ENCODE measurements at regions not wholly inside any gene's neighbourhood (a gene's known extent, or its start where the extent isn't known, plus 50 kb on each side); places are given as distances from the start of the nearest gene placed in this dataset.

GRCh38 chr14:86013641-86014040 lies 483.7 kb downstream of the FLRT2 start (continued):
- no peak for TF ChIP-seq HMGXB4 (CRISPR knock-in tag; IDR thresholded peaks at IDR 0.05; ENCODE audit: borderline replicate concordance in 1 of 2, low read depth in 1 of 2)
- no peak for TF ChIP-seq ZNF773 (CRISPR knock-in tag; IDR thresholded peaks at IDR 0.05; ENCODE audit: borderline replicate concordance)
- no peak for TF ChIP-seq ARID4A (CRISPR knock-in tag; IDR thresholded peaks at IDR 0.05; ENCODE audit: borderline replicate concordance)
- TF ChIP-seq XBP1 (CRISPR knock-in tag; IDR thresholded peaks at IDR 0.05), result no peak
- peak; percentile 49 for TF ChIP-seq RARA (CRISPR knock-in tag; IDR thresholded peaks at IDR 0.05)
- TF ChIP-seq SIX4 (CRISPR knock-in tag; IDR thresholded peaks at IDR 0.05), result no peak
- no peak for TF ChIP-seq CERS6 (CRISPR knock-in tag; IDR thresholded peaks at IDR 0.05)
- no peak for TF ChIP-seq PRPF4 (IDR thresholded peaks at IDR 0.05; ENCODE audit: low read depth, low read length, poor library complexity, severe bottlenecking)
- no peak for TF ChIP-seq MXD4 (CRISPR knock-in tag; IDR thresholded peaks at IDR 0.05)
- TF ChIP-seq ZNF639 (CRISPR knock-in tag; conservative IDR thresholded peaks at IDR 0.05), result no peak
- no peak for TF ChIP-seq KDM6A (CRISPR knock-in tag; IDR thresholded peaks at IDR 0.05; ENCODE audit: low read depth)
- no peak for TF ChIP-seq ZNF879 (CRISPR knock-in tag; IDR thresholded peaks at IDR 0.05)
- TF ChIP-seq FOXA3 (CRISPR knock-in tag; IDR thresholded peaks at IDR 0.05), result peak; percentile 75
- no peak for TF ChIP-seq NR3C1 (CRISPR knock-in tag; IDR thresholded peaks at IDR 0.05)
- peak; percentile 78; the same call in 1 of the 2 replicates for TF ChIP-seq AHDC1 (CRISPR knock-in tag; IDR thresholded peaks at IDR 0.05; ENCODE audit: borderline replicate concordance)
- no peak for TF ChIP-seq RXRB (CRISPR knock-in tag; IDR thresholded peaks at IDR 0.05; ENCODE audit: borderline replicate concordance)
- no peak for TF ChIP-seq CAMTA2 (CRISPR knock-in tag; IDR thresholded peaks at IDR 0.05; ENCODE audit: borderline replicate concordance)
